Coronary artery (tissue), 2 donors: ENCODE measurements at regions not wholly inside any gene's neighbourhood (a gene's known extent, or its start where the extent isn't known, plus 50 kb on each side); places are given as distances from the start of the nearest gene placed in this dataset.
"Not testable (repeated sequence)": the region's sequence is repeated elsewhere in the genome, so short reads cannot be mapped to it uniquely, and the experiment has no call there.

Experiments used
- DNase-seq: peaks from one replicate; pipeline ENCODE4 v3.0.0-alpha.2; 2017; ENCODE audit warnings: low spot score
- H3K27ac ChIP-seq, 2 donors: fragments of 200-600 bp; sonication (generic); one replicate each; pipeline ENCODE4 v1.5.1; 2016 to 2019
- H3K4me3 ChIP-seq: fragments of 200-600 bp; sonication (generic); 2 replicates; pipeline ENCODE4 v1.5.1; 2016; ENCODE audit warnings: mild to moderate bottlenecking, moderate library complexity
- TF ChIP-seq, protein P1 (sequence below): fragments of 200-600 bp; sonication (generic); IDR thresholded peaks from one replicate; pipeline ENCODE4 v1.5.1; 2019; ENCODE audit warnings: antibody characterized with exemption

DNA sequence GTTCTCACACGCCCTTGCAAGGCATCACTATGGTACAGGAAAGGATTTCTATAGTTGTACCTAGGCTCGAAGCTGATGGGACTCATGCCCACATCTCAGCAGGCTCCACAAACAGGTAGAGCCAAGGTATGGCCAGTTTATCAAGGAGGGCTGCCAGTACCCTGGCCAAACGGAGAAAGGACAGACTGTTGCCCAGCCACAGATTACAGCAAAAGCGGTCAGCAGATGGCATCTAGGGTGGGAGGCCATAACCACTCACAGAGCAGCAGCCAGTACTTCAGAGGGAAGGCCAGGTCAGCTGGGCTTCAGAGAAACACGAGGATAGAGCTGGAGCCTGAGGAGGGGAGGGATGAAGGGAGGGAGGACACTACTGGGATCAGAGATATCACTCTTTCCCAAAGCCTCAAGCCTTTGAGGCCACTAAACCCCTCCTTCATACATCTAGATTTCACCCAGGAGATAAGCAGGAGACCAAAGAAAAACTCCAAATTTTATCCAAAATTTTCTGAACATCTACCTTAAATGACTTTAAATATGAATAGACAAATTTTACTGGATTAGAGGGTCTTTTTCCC is 904.2 kb upstream of the NXPH2 start:
- TF ChIP-seq, protein P1, sequence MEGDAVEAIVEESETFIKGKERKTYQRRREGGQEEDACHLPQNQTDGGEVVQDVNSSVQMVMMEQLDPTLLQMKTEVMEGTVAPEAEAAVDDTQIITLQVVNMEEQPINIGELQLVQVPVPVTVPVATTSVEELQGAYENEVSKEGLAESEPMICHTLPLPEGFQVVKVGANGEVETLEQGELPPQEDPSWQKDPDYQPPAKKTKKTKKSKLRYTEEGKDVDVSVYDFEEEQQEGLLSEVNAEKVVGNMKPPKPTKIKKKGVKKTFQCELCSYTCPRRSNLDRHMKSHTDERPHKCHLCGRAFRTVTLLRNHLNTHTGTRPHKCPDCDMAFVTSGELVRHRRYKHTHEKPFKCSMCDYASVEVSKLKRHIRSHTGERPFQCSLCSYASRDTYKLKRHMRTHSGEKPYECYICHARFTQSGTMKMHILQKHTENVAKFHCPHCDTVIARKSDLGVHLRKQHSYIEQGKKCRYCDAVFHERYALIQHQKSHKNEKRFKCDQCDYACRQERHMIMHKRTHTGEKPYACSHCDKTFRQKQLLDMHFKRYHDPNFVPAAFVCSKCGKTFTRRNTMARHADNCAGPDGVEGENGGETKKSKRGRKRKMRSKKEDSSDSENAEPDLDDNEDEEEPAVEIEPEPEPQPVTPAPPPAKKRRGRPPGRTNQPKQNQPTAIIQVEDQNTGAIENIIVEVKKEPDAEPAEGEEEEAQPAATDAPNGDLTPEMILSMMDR: no peak
- no peak overlapping the region for H3K27ac ChIP-seq
- H3K4me3 ChIP-seq: no peak overlapping the region
- no peak for DNase-seq

DNA sequence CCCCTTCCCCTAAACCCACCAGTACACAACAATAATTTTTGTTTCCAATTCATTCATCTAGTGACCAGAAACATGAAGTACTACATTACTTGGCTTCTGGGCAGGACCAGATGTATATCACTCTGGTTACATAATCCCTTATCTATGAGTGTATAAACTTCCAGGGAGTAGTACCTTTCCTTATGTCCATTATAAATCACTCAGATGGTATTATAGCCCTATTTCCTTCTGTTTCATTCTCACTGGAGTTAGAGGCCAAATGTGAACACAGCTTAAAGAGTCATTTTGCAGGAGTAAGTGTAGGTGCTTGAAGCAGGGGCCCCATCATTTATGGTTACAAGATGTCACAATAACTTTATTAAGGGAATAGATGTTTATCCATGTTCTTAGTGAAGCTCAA is 894.4 kb upstream of the NXPH2 start:
- TF ChIP-seq, protein P1: no peak
- no peak for DNase-seq
- Histone ChIP-seq H3K27ac (no peak overlapping the region), H3K4me3 (no peak overlapping the region)

DNA sequence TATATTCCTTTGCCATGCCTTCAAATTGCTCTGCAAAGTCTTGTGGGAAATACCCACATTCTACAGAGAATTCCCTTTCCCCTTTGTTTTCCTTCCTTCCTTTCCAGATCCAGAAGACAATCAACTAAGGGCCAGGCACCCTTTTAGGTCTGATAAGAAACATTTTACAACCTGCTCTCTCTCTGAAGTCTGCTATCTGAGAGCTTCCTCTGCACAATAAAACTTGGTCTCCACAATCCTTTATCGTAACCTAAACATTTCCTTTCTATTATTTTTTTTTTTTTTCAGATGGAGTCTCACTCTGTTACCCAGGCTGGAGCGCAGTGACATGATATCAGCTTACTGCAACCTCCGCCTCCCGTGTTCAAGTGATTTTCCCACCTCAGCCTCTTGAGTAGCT is 893.3 kb upstream of the NXPH2 start:
- H3K27ac ChIP-seq, H3K4me3 ChIP-seq, DNase-seq: not testable (repeated sequence)

DNA sequence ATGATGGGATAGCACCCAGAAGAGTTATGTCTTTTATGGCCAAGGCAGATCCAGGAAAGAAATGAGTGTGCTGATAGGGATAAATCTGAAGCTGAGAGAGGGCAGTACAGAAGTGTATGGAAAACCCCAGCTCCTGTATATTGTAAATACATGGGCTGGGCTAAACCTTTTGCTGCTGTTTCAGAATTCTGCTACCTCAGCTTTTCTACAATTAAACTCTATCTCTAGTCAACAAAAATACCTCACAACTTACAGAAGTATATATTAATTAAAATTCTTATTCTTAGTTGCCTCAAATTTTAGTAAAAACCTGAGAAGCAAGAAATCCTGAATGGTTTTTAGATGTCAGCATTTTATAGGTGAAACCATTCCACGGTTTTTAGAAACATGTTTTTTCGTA is 889.5 kb upstream of the NXPH2 start:
- Histone ChIP-seq H3K4me3 (no peak overlapping the region), H3K27ac (no peak overlapping the region)
- no peak for DNase-seq
- TF ChIP-seq, protein P1: no peak

DNA sequence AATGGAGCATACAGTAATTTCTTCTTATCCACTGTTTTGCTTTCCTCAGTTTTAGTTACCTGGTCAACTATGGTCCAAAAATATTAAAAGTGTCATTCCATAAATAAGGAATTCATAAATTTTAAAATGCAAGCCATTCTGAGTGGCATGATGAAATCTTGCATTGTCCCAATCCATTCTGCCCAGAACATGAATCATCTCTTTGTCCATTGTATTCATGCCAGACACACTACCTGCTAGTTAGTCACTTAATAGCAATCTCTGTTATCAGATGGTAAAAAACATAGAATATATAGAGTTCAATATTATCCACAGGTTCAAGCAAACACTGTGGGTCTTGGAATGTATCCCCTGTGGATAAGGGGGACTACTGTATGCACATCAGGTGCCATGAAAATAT is 872.2 kb upstream of the NXPH2 start:
- TF ChIP-seq, protein P1: no peak
- H3K27ac ChIP-seq: no peak overlapping the region
- DNase-seq: no peak
- H3K4me3 ChIP-seq: no peak overlapping the region

DNA sequence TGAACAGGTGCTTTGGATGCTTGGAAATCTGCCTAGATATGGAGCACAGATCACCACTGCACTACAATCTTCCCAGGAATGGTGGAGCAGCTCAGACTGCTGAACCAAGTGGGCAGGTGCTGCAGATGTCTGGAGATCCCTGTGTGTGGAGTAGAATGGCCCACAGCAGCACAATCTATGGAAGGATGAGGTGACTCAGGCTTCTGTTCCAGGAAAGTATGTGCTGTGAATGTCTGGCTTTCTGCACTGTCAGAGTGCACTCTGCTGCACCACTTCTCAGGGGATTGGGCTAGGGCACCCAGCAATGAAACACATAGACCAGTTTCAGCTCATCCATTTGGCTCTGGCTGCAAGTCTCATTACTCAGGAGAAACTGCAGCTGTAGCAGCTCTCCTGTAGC is 865.4 kb upstream of the NXPH2 start:
- Histone ChIP-seq H3K27ac (no peak overlapping the region), H3K4me3 (no peak overlapping the region)
- TF ChIP-seq, protein P1: no peak
- DNase-seq: no peak

DNA sequence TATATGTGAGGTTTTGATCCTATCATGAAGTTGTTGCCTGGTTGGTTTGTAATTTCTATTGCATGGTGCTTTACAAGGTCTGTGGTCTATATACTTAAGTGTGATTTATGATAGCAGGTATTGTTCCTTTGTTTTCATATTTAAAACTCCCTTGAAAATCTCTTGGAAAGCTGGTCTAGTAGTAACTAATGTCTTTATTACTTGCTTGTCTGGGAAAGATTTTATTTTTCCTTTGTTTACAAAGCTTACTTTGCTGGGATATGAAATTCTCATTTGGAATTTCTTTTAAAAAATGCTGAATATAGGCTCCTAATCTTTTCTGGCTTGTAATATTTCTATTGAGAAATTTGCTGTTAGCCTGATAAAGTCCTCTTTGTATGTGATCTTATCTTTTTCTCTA is 862.9 kb upstream of the NXPH2 start:
- no peak overlapping the region for H3K4me3 ChIP-seq
- no peak for DNase-seq
- TF ChIP-seq, protein P1: no peak
- H3K27ac ChIP-seq: no peak overlapping the region

DNA sequence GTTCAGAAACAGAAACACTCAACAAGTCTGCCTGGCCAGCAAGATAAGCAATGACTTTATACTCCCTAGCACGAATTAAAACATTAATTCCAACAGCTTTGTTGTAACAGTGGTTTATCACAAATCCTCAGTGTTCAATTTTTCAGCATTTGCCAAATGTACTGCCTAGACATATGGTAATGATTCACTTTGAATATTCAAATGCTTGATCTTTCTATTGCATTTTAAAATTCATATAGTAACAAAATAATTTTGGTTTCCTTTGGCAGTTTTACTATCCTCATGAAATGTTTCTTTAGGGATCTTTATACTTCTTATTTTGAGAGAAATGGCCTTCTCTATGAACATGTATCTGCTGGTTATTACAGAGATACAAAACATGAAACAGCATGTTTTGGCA is 851.8 kb upstream of the NXPH2 start:
- no peak overlapping the region for H3K27ac ChIP-seq
- no peak overlapping the region for H3K4me3 ChIP-seq
- TF ChIP-seq, protein P1: no peak
- no peak for DNase-seq
